ENCODE measurements at regions not wholly inside any gene's neighbourhood (a gene's known extent, or its start where the extent isn't known, plus 50 kb on each side); places are given as distances from the start of the nearest gene placed in this dataset.
"Not testable (repeated sequence)": the region's sequence is repeated elsewhere in the genome, so short reads cannot be mapped to it uniquely, and the experiment has no call there.

DNA sequence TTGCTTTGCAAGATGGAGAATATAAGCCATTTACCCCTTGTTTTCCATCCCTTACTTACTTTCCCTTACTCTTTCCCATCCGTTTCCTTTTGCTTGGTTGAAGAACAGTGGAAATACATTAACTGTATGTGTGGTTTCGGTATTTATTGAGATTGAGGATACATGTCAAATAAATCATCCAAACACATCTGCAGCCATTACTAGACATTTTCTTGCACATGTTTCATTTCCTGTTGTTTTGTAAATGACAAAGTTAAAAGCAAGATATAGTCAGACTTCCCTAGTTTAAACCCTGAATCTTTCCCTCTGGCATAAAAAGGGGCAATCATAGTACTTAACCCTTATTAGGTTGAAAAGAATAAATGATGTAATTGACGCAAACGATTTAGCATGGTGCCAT lies 82.1 kb upstream of the BCHE start:
- DNase-seq (ENCODE audit: low read depth, low spot score) = no peak

GRCh38 chr3:165918657-165918979 lies 81.4 kb upstream of the BCHE start:
- DNase-seq (ENCODE audit: low read depth, low spot score) = peak; percentile 89

DNA sequence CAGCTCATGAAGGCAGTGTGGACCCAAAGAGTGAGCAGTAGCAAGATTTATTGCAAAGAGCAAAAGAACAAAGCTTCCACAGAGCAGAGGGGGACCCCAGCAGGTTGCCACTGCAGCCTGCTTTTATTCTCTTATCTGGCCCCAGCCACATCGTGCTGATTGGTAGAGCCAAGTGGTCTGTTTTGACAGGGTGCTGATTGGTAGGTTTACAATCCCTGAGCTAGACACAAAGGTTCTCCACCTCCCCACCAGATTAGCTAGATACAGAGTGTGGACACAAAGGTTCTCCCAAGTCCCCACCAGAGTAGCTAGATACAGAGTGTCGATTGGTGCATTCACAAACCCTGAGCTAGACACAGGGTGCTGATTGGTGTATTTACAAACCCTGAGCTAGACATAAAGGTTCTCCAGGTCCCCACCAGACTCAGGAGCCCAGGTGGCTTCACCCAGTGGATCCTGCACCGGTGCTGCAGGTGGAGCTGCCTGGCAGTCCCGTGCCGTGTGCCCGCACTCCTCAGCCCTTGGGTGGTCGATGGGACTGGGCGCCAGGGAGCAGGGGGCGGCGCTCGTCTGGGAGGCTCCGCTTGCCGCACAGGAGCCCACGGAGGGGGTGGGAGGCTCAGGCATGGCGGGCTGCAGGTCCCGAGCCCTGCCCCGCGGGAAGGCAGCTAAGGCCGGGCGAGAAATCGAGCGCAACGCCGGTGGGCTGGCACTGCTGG lies 80.9 kb upstream of the BCHE start:
- DNase-seq (ENCODE audit: low read depth, low spot score) = peak; percentile 78

DNA sequence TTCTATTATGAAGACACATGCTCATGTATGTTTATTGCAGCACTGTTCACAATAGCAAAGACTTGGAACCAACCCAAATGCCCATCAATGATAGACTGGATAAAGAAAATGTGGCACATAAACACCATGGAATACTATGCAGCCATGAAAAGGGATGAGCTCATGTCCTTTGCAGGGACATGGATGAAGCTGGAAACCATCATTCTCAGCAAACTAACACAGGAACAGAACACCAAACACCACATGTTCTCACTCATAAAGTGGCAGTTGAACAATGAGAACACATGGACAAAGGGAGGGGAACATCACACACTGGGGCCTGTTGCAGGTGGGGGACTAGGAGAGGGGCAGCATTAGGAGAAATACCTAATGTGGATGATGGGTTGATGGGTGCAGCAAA lies 77.9 kb upstream of the BCHE start:
- DNase-seq (ENCODE audit: low read depth, low spot score) = not testable (repeated sequence)

DNA sequence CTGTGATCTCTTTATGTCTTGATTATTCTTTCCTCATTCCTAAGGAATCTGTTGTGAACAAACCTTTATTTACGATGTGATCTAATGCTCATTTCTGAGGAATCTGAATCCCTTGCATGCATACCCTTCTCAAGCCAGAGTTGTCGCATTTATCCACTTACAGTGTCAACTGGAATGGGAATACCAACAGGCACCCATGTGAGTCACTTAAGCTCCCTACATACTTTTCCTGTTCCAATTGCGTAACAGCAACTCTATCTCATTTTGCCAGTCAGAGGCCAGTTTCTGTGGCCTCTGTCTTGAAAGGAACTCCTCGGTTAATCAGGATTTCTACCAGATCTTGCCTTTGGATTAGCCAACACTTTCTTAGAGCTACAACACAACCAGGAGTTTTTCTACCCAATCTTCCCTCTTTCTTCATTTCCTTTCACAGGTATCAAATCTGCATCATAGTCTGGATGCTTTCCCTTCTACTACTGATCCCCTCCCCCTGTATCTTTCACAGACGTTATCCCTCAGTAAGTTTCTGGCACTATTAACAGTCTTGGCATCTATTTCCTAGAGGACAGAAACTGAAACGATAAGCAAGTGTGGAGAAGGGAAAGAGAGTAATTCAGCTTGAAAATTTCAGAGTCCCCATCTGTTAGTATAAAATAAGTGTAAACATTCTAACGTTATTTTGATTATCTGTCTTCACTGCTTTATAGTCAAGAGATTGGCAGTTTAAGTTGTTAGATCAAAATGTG lies 66.8 kb upstream of the BCHE start:
- DNase-seq (ENCODE audit: low read depth, low spot score) = no peak

DNA sequence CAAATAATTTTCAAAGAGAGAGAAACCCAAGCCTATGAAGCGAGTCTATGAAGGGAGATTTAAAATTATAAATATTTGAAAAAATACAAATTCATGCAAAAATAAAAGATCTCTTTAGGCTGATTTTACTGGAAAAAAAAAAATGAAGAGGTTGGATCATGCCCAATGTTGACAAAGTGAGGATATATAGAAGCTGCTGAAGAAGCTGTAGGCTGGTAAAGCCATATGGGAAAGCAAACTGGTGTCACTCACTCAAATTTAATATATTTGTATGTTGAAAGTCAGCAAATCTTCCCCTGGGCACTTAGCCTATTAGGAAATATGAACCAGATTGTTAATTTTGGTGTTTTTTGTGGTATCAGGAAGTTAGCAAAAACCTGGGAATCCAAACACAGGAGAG lies 61.8 kb upstream of the BCHE start:
- DNase-seq (ENCODE audit: low read depth, low spot score) = no peak

GRCh38 chr3:165897137-165897536 lies 59.9 kb upstream of the BCHE start:
- no peak for DNase-seq (ENCODE audit: low read depth, low spot score)

DNA sequence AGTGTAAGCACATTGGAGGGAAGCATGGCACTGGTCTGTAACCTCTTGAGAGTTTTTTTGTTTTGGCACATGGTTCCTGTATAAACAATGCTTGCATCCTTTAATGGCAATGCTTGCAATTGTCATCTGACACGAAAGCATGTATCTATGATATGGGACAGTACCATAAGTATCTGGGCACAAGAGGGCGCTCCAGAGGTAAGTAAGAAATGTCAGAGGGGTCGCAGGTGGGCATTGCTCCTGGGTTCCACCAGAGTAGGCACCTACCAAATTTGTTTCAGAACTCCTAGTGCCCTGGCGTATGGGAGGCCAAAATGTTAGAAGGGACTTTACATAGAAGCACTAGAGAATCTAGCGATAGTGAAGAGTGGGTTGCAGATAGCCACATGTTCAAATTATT lies 58.7 kb upstream of the BCHE start:
- peak; percentile 27 for DNase-seq (ENCODE audit: low read depth, low spot score)

DNA sequence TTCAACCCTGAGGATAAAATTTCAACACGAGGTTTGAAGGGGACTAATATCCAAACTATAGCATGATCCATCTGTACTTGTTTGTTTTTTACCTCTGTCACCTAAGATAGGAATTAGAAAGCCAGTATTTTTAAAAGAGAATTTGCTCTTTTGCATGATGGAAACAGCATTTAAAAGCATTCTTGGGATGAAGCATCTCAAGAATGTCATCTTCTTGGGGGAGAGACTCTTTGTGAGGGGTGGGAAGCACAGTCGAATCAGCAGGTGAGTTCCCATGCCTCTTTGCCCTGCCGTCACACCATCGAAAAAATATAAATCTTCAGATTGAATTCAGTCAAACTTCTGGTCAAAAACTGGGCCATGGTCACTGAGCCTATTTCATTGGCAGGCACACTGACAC lies 55.3 kb upstream of the BCHE start:
- no peak for DNase-seq (ENCODE audit: low read depth, low spot score)

All from ELF-1 (cell line).